Activated naive CD4-positive, alpha-beta T cell (primary cell): ENCODE measurements at regions not wholly inside any gene's neighbourhood (a gene's known extent, or its start where the extent isn't known, plus 50 kb on each side); places are given as distances from the start of the nearest gene placed in this dataset.

Source experiments
- DNase-seq, 4 experiments: peaks; one replicate each; lab custom pipeline; 2025; lab: John Stamatoyannopoulos, UW

GRCh38 chr1:239886266-239886665 lies 205.4 kb upstream of the FMN2 start:
- DNase-seq: no peak

GRCh38 chr1:239888639-239889038 lies 203.0 kb upstream of the FMN2 start:
- no peak for DNase-seq

GRCh38 chr1:239891621-239892358 lies 199.9 kb upstream of the FMN2 start:
- DNase-seq: no peak

GRCh38 chr1:239892602-239893001 lies 199.1 kb upstream of the FMN2 start:
- no peak for DNase-seq

GRCh38 chr1:239893127-239893731 lies 198.5 kb upstream of the FMN2 start:
- DNase-seq: no peak

- no peak for DNase-seq
Measured at GRCh38 chr1:239896569-239896968, 195.1 kb upstream of the FMN2 start.

- no peak for DNase-seq
Measured at GRCh38 chr1:239896980-239897379, 194.7 kb upstream of the FMN2 start.

- DNase-seq: no peak
Measured at GRCh38 chr1:239897458-239897857, 194.2 kb upstream of the FMN2 start.

- peak; percentile 14 to 54 (median 34) for DNase-seq
Measured at GRCh38 chr1:239898062-239898730, 193.5 kb upstream of the FMN2 start.

- DNase-seq: no peak
Measured at GRCh38 chr1:239899747-239900146, 191.9 kb upstream of the FMN2 start.

- DNase-seq: no peak
Measured at GRCh38 chr1:239906394-239906793, 185.3 kb upstream of the FMN2 start.

GRCh38 chr1:239909898-239910297 lies 181.8 kb upstream of the FMN2 start:
- DNase-seq: no peak

- no peak for DNase-seq
Measured at GRCh38 chr1:239912471-239912870, 179.2 kb upstream of the FMN2 start.

- no peak for DNase-seq
Measured at GRCh38 chr1:239913141-239913585, 178.5 kb upstream of the FMN2 start.

GRCh38 chr1:239914751-239915231 lies 176.9 kb upstream of the FMN2 start:
- no peak for DNase-seq

- no peak for DNase-seq
Measured at GRCh38 chr1:239918634-239919033, 173.0 kb upstream of the FMN2 start.

- no peak for DNase-seq
Measured at GRCh38 chr1:239920214-239920613, 171.5 kb upstream of the FMN2 start.

GRCh38 chr1:239922778-239923522 lies 168.7 kb upstream of the FMN2 start:
- DNase-seq: no peak

- no peak for DNase-seq
Measured at GRCh38 chr1:239924741-239925350, 166.8 kb upstream of the FMN2 start.

GRCh38 chr1:239926184-239926583 lies 165.5 kb upstream of the FMN2 start:
- no peak for DNase-seq

GRCh38 chr1:239929317-239929716 lies 162.4 kb upstream of the FMN2 start:
- DNase-seq: no peak
